ENCODE measurements at regions not wholly inside any gene's neighbourhood (a gene's known extent, or its start where the extent isn't known, plus 50 kb on each side); places are given as distances from the start of the nearest gene placed in this dataset.

DNA sequence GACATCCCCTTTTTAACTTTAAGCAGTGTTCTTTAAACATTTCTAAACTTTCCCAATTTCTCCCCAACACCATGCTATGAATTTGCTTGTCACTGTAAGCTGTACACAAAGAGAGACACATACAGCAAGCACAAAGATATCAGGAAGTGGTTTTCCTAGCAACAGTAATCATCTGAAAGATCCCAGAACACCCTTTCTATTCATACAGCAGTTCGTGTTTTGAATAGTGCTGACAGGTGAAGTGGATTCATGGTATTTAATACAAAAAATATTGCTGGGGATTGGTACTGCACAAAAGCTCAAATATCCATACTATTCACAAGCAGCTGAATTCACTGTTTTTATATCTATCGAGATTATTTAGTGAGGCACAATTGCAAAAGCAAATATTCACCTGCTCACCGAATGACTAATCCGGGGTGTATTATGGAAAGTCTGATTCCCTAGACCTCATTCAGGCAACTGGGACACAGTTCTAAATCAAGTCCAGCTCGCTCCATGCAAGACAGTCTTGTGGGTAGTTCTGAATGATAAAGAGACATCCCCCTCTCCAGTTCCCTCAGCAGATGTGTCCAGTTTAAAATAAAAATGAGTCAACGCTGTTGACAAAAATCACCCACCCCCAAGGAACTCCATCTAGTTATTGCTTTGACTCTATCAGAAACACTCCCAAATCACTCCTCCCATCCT is 107.1 kb upstream of the TSHZ2 start:
- intact Hi-C loops (cut with micrococcal nuclease): no loop called here

- intact Hi-C loops (cut with micrococcal nuclease): no loop called here
Measured at GRCh38 chr20:52859156-52859876, 112.8 kb upstream of the TSHZ2 start.

- intact Hi-C loops (cut with micrococcal nuclease): no loop called here
Measured at GRCh38 chr20:52852714-52853113, 119.4 kb upstream of the TSHZ2 start.

DNA sequence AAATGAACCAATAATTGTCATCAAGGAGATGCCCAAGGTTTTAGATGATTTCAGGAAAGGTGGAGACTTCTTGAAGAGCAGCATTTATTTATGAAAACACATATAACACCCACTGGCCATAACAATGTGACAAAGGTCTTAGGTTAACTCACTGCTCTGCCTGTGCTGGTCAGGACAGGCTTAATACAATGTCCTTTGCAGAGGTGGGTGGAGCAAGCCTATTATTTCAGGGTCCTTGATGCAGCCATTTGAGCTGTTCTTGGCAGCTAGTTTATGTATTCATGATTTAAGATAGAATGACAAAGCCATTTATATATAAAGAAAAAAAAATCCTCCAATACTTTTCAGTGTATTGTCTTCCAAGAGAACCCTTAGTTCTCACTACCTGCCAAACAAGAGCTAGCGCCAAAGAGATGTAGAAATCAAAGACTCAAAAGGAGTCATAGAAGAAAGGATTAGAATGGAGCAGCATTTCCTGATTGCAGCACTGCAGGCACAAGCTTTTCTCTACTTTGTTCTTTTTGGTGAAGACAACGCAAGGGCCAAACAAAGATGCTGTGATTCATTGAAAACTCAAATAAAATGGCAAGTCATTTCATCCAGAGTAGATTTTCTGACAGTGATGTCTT is 124.3 kb upstream of the TSHZ2 start:
- intact Hi-C loops (cut with micrococcal nuclease): no loop called here

DNA sequence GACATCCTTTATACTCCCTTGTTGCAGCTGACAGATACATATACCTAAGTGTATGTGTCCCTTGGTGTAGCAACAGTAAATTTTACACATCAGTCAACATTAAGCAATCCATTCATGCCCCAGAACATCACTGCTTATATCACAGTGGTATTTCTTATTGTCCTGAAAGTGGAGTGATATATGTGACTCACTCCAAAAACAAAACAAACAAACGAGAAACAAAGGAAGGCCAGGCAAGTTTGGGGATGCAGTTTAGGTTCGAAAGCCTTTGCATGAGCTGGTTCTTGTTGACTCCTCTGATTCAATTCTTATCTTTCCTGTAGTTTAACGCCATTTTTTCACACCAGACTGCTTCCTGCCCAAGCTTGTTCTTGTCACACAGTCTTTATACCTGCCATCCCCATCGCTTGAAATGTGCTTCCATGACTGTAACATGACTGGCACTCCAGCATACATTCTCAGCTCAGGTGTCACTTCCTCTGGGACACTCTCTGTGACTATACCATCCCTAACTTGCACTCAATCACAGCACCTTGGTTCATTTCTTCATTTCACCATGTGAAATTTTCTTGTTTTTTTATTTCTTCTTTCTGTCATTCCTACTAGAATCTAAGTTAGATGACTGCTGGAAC is 125.0 kb upstream of the TSHZ2 start:
- intact Hi-C loops (cut with micrococcal nuclease): no loop called here

GRCh38 chr20:52845044-52845443 is 127.1 kb upstream of the TSHZ2 start:
- intact Hi-C loops (cut with micrococcal nuclease): no loop called here

DNA sequence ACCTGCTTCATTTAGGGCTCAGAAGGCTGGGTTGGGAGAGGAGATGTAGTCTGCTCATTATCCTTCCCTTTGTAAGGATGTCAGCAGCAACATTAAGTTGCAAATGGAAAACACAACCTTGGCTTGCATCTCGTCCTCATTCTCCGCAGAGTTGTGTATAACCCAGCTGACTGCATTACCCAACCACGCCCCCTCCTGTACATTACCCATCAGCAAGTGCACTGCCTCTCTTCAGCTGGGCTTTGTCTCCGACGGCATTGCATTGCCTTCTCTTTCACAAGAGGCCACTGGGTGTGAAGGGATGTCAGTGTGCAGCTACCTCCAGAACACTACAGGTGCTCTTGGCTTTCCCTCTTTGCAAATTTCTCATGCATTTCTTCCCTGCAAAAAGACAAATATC is 128.7 kb upstream of the TSHZ2 start:
- intact Hi-C loops (cut with micrococcal nuclease): no loop called here

DNA sequence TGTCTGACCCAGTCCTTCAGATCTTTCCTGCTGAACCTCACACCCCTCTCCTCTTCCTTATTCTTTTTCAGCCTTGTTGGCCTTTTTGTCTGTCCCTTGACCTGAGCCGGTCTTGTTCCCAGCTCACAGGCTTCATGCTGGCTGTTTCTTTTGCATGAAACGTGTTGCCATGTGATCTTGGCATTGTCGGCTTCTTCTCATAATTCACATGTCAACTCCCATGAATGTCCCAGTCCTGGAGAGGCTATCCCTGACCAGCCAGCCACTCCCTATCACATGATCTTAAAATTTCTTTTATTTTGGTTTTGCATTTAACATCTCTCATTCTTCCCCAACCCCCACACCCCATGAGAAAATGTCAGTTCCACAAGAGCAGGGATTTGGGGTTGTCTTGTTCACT is 131.2 kb upstream of the TSHZ2 start:
- intact Hi-C loops (cut with micrococcal nuclease): no loop called here

- intact Hi-C loops (cut with micrococcal nuclease): no loop called here
Measured at GRCh38 chr20:52840041-52840440, 132.1 kb upstream of the TSHZ2 start.

DNA sequence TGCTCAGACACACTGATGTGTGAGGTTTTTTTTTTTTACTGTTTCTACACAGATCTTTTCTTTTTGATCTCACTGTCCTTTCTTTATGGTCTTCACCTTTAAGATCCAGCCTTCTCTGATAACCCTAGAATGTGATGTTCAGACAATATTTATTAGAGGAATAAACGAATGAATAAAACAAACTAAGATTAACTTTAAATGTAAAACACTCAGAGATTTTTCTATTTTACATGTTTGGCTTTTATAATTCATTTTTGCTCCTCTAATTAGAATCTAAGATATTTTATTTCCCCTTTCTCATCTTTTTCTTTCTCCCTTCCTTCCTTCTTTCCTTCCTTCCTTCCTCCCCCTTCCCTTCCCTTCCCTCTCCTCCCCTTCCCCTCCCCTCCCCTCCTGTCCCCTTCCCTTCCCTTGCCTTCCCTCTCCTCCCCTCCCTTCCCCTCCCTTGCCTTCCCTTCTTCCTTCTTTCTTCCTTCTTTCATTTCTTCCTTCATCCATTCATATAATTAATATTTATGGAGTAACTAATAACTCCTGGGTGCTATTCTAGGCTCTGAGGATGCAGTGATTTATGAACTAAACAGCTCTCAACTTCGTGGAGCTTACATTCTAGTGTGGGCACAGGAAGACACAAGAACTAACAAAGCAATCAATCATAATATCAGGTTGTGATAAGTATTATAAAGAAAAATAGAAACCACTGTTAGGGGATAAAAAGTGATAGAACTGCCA is 133.5 kb upstream of the TSHZ2 start:
- intact Hi-C loops (cut with micrococcal nuclease): no loop called here

- intact Hi-C loops (cut with micrococcal nuclease): no loop called here
Measured at GRCh38 chr20:52837378-52837777, 134.8 kb upstream of the TSHZ2 start.

DNA sequence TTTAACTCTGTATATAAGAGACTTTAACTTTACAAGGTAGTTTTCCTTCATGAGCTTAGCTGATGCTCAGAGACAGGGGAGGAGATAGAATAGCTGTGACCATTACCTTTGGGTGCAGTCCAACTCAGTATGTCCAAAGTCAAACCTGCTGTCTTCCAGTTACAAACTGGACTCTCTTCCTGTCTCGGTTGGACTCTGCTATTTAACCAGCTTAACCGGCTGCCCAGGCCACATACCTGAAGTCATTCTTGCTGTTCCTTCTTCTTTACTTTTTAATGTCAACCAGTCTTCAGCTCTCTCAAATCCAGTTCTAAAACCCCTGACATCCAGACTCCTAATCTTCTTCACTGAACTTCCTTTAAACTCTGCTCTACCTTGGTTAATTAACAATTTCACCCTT is 138.3 kb upstream of the TSHZ2 start:
- intact Hi-C loops (cut with micrococcal nuclease): no loop called here

- intact Hi-C loops (cut with micrococcal nuclease): no loop called here
Measured at GRCh38 chr20:52832151-52832774, 139.9 kb upstream of the TSHZ2 start.

DNA sequence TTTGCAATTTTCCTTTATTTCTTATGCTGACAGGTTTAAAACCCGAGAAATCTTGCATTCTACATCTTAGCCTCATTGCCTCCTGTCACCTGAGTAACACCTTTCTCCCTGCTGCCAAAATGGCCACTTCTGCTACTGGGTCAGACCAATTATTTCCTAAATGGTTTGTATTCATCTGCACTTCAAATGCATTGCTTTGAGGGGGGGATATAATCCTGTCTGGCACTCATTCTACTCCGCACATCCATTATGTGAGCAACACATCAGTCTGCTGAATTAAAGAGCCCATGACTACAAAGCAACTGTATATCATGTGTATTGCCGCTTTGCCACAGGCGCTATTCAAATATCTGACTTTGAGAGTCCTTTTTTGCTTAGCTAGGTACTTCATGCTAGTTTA is 141.6 kb upstream of the TSHZ2 start:
- intact Hi-C loops (cut with micrococcal nuclease): no loop called here

- intact Hi-C loops (cut with micrococcal nuclease): loop anchor here (10.0 kb wide), 1 partner anchor 386 kb away; no protein-coding TSS in a partner anchor
Measured at GRCh38 chr20:52829111-52829510, 143.0 kb upstream of the TSHZ2 start.

DNA sequence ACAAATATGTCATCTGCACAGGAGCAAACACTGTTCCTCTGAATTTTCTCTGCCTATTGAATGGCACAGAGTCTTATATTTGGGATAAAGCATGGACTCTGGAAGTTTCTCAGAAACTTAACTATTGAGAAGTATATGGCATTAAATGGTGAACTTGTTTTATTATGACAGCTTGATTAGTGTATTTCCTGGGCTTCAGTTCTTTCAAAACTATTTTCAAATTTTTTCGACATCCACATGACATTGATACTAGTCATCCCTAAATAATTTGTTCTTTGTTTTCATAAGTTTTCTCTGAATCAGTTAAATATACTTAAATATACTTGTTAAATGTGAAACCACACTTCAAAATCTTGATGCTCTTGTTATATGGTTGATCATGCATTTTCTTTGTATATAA is 144.0 kb upstream of the TSHZ2 start:
- intact Hi-C loops (cut with micrococcal nuclease): loop anchor here (10.0 kb wide), 1 partner anchor 387 kb away; no protein-coding TSS in a partner anchor

- intact Hi-C loops (cut with micrococcal nuclease): loop anchor here (10.0 kb wide), 1 partner anchor 388 kb away; no protein-coding TSS in a partner anchor
Measured at GRCh38 chr20:52826722-52827121, 145.4 kb upstream of the TSHZ2 start.

- intact Hi-C loops (cut with micrococcal nuclease): loop anchor here (10.0 kb wide), 1 partner anchor 388 kb away; no protein-coding TSS in a partner anchor
Measured at GRCh38 chr20:52826321-52826720, 145.8 kb upstream of the TSHZ2 start.

- intact Hi-C loops (cut with micrococcal nuclease): loop anchor here (10.0 kb wide), 1 partner anchor 390 kb away; no protein-coding TSS in a partner anchor
Measured at GRCh38 chr20:52824494-52825216, 147.5 kb upstream of the TSHZ2 start.

GRCh38 chr20:52823303-52823702 is 148.9 kb upstream of the TSHZ2 start:
- intact Hi-C loops (cut with micrococcal nuclease): loop anchor here (10.0 kb wide), 1 partner anchor 391 kb away; no protein-coding TSS in a partner anchor
